ENCODE measurements at regions not wholly inside any gene's neighbourhood (a gene's known extent, or its start where the extent isn't known, plus 50 kb on each side); places are given as distances from the start of the nearest gene placed in this dataset.

DNA sequence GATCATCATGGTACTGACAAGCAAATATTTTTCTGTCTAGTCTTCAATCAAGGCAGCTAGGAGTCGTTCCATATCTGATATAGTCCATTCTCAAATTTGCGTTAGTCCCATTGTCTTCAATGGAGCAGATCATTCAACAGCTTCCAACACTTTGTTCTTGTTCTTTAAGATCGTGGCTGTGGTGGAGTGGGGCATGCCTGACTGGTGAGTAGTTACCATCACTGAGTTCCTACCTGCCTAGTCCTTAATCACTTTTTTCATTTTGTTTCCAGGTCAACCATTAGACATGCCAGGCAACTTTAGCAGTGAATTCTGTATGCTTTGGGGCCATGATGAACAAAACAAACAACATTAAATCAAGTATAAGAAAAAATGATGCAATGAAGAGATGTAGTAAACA, 693.1 kb upstream of the KIRREL3 start:
- no peak overlapping the region for H3K4me3 ChIP-seq (ENCODE audit: low read depth, low read length)
- no peak for DNase-seq (ENCODE audit: low read depth)
- no peak for TF ChIP-seq CTCF (IDR thresholded peaks at IDR 0.05; ENCODE audit: insufficient read depth, low read length)

GRCh38 chr11:127683321-127683720, 682.8 kb upstream of the KIRREL3 start:
- no peak for DNase-seq (ENCODE audit: low read depth)
- no peak overlapping the region for H3K4me3 ChIP-seq (ENCODE audit: low read depth, low read length)
- TF ChIP-seq CTCF (IDR thresholded peaks at IDR 0.05; ENCODE audit: insufficient read depth, low read length): no peak

GRCh38 chr11:127679816-127680545, 679.4 kb upstream of the KIRREL3 start:
- TF ChIP-seq CTCF (IDR thresholded peaks at IDR 0.05; ENCODE audit: insufficient read depth, low read length): no peak
- H3K4me3 ChIP-seq (ENCODE audit: low read depth, low read length): no peak overlapping the region
- no peak for DNase-seq (ENCODE audit: low read depth)

GRCh38 chr11:127678631-127679030, 678.1 kb upstream of the KIRREL3 start:
- H3K4me3 ChIP-seq (ENCODE audit: low read depth, low read length): no peak overlapping the region
- DNase-seq (ENCODE audit: low read depth): no peak
- TF ChIP-seq CTCF (IDR thresholded peaks at IDR 0.05; ENCODE audit: insufficient read depth, low read length): no peak

DNA sequence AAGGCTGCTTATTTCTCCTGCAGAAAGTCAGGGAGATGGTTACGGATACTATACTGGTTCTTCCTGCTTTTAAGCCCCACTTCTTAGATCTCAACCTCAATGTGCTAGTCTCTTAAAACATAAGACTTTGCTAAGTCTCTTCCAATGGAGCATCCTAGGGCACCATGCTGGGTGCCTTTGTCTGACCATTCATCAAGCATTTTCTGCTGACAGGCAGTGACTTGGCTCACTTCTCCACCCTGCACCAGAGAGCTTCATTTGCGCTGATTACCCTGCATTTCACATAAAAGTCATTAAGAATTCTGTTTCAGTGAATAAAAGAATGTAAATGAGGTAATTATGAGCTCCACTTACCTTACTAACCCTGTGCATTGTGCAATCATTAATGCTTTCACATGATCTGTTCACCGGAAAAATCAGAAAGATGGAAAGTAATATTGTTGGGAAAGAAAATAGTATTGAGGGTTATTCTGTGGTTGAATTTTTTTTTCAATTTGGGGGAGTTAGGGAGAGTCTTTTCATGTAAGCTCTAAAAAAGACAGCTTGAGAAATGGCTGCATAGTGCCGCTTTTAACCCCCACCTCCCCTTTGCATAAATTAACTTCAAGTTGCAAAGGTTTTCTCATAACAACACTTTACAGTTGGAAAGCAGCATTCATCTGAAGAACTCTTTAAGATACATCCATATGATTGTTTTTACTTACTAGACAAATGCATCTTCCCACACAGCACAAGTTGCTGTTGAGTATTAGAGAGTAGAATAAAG, 677.3 kb upstream of the KIRREL3 start:
- no peak for TF ChIP-seq CTCF (IDR thresholded peaks at IDR 0.05; ENCODE audit: insufficient read depth, low read length)
- no peak for DNase-seq (ENCODE audit: low read depth)
- no peak overlapping the region for H3K4me3 ChIP-seq (ENCODE audit: low read depth, low read length)

GRCh38 chr11:127675581-127675980, 675.0 kb upstream of the KIRREL3 start:
- TF ChIP-seq CTCF (IDR thresholded peaks at IDR 0.05; ENCODE audit: insufficient read depth, low read length): no peak
- no peak overlapping the region for H3K4me3 ChIP-seq (ENCODE audit: low read depth, low read length)
- no peak for DNase-seq (ENCODE audit: low read depth)

Measured in fibroblast of the aortic adventitia (primary cell).